Colonic mucosa (tissue), 4 donors: ENCODE measurements at regions not wholly inside any gene's neighbourhood (a gene's known extent, or its start where the extent isn't known, plus 50 kb on each side); places are given as distances from the start of the nearest gene placed in this dataset.

Source experiments
- DNase-seq: peaks from one replicate; pipeline ENCODE4 v3.0.0-alpha.2; 2020
- H3K27ac ChIP-seq: fragments of 200-600 bp; one replicate; pipeline ENCODE4 v1.8.0; 2021
- H3K27me3 ChIP-seq: fragments of 200-600 bp; one replicate; pipeline ENCODE4 v1.8.0; 2021
- H3K36me3 ChIP-seq: fragments of 200-600 bp; one replicate; pipeline ENCODE4 v1.8.0; 2021
- H3K4me1 ChIP-seq: fragments of 200-600 bp; one replicate; pipeline ENCODE4 v1.8.0; 2021; ENCODE audit warnings: mild to moderate bottlenecking
- H3K4me3 ChIP-seq: fragments of 200-600 bp; one replicate; pipeline ENCODE4 v1.8.0; 2021
- H3K9ac ChIP-seq, 2 donors: one replicate each; pipeline ENCODE4 v1.7.0; 2013; ENCODE audit warnings: control low read depth in 2 of 2, low read depth in 2 of 2, low read length in 2 of 2
- H3K9me3 ChIP-seq: fragments of 200-600 bp; one replicate; pipeline ENCODE4 v1.8.0; 2021
- CTCF ChIP-seq: fragments of 200-600 bp; IDR thresholded peaks from one replicate; pipeline ENCODE4 v1.8.0; 2022; ENCODE audit warnings: antibody characterized with exemption, mild to moderate bottlenecking
- intact Hi-C: fragments of 100-400 bp; cut with DNase I; formaldehyde crosslinking; loops from one replicate; pipeline ENCODE4 v1.14.1; 2022
- donor health status: healthy.
- donor health status: DM: no; HTN: no; CAD: no.
- donor health status: DM: no; HTN: no; CAD: no.

GRCh38 chr12:114477989-114478395, 72.0 kb upstream of the TBX5 start:
- intact Hi-C loops, result no loop called here
- no peak for TF ChIP-seq CTCF
- Histone ChIP-seq H3K4me3 (no peak overlapping the region), H3K4me1 (no peaks in the 10 kb centered on the region), H3K9ac (no peak overlapping the region), H3K9me3 (no peaks in the 10 kb centered on the region), H3K27ac (no peak overlapping the region), H3K27me3 (peaks cover 27% of the 10 kb centered on the region), H3K36me3 (no peaks in the 10 kb centered on the region)
- no peak for DNase-seq

DNA sequence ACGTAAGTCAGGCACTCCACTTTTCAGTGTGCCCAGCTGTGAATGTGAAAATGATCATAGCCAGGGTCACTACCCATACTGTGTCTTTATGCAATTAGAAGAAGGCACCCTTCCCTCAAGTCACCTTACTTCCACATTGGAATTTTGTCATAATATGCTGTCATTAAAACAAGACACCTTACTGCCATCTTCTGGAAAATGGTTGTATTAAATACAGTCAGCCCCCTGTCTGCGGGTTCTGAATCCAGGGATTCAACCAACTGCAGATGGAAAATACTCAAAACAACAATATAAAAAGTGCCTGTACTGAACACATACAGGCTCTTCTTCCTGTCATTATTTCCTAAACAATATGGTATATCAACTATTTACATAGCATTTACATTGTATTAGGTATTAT, 70.2 kb upstream of the TBX5 start:
- Histone ChIP-seq H3K4me1 (no peaks in the 10 kb centered on the region), H3K4me3 (no peak overlapping the region), H3K27me3 (peaks cover 27% of the 10 kb centered on the region), H3K9ac (no peak overlapping the region), H3K27ac (no peak overlapping the region), H3K9me3 (no peaks in the 10 kb centered on the region), H3K36me3 (no peaks in the 10 kb centered on the region)
- DNase-seq, result no peak
- intact Hi-C loops, result no loop called here
- no peak for TF ChIP-seq CTCF

DNA sequence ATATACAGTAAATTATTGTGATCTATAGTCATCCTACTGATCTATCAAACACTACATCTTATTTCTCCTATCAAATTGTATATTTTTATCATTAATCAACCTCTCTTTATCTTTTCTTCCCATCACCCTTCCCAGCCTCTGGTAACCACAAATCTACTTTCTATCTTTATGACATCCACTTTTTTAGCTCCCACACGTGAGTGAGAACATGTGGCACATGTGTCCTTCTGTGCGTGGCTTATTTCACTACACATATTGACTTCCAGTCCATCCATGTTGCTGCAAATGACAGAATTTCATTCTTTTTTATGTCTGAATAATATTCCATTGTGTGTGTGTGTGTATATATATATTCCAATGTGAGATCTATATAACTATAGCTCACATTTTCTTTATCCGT, 67.8 kb upstream of the TBX5 start:
- H3K4me3 ChIP-seq, result no peak overlapping the region
- no peak for TF ChIP-seq CTCF
- no peak for DNase-seq
- intact Hi-C loops, result no loop called here
- peaks cover 7% of the 10 kb centered on the region for H3K27me3 ChIP-seq
- no peaks in the 10 kb centered on the region for H3K9me3 ChIP-seq
- H3K36me3 ChIP-seq, result no peaks in the 10 kb centered on the region
- no peak overlapping the region for H3K9ac ChIP-seq
- no peaks in the 10 kb centered on the region for H3K4me1 ChIP-seq
- no peak overlapping the region for H3K27ac ChIP-seq

DNA sequence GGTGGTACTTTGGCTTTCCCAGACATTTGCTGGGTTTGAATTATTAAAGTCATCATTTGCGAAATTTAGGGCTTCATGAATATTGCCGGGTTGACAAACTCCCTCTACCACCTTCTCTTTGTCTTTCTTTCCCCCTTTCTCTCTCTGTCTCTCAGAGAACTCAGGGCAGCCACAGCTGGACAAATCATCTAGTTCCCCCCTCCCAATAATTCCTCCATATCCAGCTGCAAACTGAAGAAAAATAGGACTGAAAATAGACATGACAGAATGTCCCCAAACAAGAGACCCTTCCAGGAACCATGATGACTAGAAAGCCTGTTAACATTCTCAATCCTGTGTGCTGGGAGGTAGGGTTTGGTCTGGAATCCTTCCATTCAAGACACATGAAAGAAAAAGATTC, 67.1 kb upstream of the TBX5 start:
- no peaks in the 10 kb centered on the region for H3K36me3 ChIP-seq
- no peaks in the 10 kb centered on the region for H3K9me3 ChIP-seq
- H3K4me1 ChIP-seq, result no peaks in the 10 kb centered on the region
- no peak for TF ChIP-seq CTCF
- no peak overlapping the region for H3K4me3 ChIP-seq
- H3K9ac ChIP-seq, result no peak overlapping the region
- no peak for DNase-seq
- peaks cover 2% of the 10 kb centered on the region for H3K27me3 ChIP-seq
- H3K27ac ChIP-seq, result no peak overlapping the region
- intact Hi-C loops, result no loop called here

- no peaks in the 10 kb centered on the region for H3K27me3 ChIP-seq
- no peaks in the 10 kb centered on the region for H3K4me1 ChIP-seq
- no peak for DNase-seq
- no peak overlapping the region for H3K4me3 ChIP-seq
- no peaks in the 10 kb centered on the region for H3K9me3 ChIP-seq
- H3K9ac ChIP-seq, result no peak overlapping the region
- H3K27ac ChIP-seq, result no peak overlapping the region
- TF ChIP-seq CTCF, result no peak
- intact Hi-C loops, result no loop called here
- no peaks in the 10 kb centered on the region for H3K36me3 ChIP-seq
Measured at GRCh38 chr12:114457620-114458019, 51.7 kb upstream of the TBX5 start.
